GM18858 (cell line): ENCODE measurements at regions not wholly inside any gene's neighbourhood (a gene's known extent, or its start where the extent isn't known, plus 50 kb on each side); places are given as distances from the start of the nearest gene placed in this dataset.
A peak's percentile ranks its signal among the peaks of the same experiment; 100 is the strongest.

Source experiments
- ATAC-seq: cut with Tn5 transposase; IDR thresholded peaks from one replicate; pipeline ENCODE4 v1.9.1; 2021; ENCODE audit not compliant: unreplicated experiment

DNA sequence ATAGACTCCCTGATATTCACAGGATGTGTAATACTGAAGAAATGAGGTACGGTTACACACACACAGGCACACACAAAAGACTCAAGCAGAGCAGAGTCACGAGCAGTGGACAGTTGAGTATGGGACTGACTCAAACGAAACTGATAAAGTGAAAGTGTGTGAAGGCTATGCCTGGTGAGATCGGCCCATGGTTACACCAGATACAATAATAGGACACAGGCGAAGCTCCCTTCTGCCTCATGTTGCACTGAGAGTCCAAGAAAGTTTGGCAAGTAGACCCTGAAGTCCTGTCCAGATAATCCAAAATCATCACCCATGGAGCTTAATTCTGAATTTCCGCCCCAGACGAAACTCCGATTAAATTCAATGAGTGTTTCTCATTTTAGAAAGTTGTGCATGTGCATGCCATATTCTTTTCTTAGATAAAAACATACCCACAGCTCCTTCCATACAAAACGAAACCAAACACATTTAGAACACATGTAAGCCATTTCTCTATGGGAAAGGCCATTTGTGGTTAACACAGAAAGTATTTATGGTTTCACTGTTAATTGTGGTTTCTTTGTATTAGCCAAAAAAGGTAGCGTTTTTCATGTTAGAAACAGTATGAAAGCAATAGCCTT, 567.6 kb downstream of the PLCL1 start:
- ATAC-seq, result peak; percentile 91

GRCh38 chr2:198371329-198371728, 566.9 kb downstream of the PLCL1 start:
- ATAC-seq, result no peak

- ATAC-seq, result no peak
Measured at GRCh38 chr2:198368089-198368488, 563.7 kb downstream of the PLCL1 start.

DNA sequence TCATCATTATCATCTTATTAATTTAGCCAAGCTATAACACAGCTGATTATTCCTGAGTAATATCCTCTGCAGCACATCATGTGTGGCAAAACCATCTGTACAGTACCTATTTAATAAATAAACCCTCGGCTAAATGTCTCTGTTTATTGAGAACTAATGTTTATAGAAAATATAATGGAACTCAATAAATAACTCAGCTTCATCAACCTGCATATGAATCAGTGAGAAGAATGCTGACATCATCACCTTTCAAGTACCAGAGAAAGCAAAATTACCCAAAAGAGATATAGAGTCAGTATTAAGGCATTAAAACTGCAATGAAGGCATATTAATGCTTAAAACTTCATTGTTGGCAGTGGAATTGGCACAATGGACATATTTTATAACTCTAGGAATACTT, 558.3 kb downstream of the PLCL1 start:
- ATAC-seq, result no peak

GRCh38 chr2:198359308-198359707, 554.9 kb downstream of the PLCL1 start:
- ATAC-seq, result no peak

- ATAC-seq, result no peak
Measured at GRCh38 chr2:198356157-198356556, 551.8 kb downstream of the PLCL1 start.

- ATAC-seq, result no peak
Measured at GRCh38 chr2:198351647-198352046, 547.3 kb downstream of the PLCL1 start.

DNA sequence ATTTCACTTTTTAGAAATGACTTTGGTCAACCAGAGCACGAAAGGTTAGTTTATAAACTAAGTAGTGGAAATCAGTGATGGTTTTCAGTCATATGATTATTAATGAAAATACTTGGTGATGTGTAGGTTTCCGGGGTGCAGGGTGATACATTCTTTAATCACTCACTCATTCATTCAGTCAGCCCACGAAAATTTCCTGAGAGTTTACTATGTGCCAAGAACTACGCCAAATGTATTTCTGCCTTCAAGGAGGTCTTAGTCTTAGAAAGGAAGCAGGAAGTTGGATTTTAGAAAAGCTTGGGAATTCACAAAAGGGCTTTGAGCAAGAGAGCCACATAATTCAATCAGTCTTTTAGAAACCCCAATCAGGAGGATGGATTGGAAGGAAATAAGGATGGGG, 543.6 kb downstream of the PLCL1 start:
- ATAC-seq, result no peak

- no peak for ATAC-seq
Measured at GRCh38 chr2:198347349-198347748, 543.0 kb downstream of the PLCL1 start.

- no peak for ATAC-seq
Measured at GRCh38 chr2:198343471-198343870, 539.1 kb downstream of the PLCL1 start.

GRCh38 chr2:198340846-198341245, 536.5 kb downstream of the PLCL1 start:
- ATAC-seq, result no peak

DNA sequence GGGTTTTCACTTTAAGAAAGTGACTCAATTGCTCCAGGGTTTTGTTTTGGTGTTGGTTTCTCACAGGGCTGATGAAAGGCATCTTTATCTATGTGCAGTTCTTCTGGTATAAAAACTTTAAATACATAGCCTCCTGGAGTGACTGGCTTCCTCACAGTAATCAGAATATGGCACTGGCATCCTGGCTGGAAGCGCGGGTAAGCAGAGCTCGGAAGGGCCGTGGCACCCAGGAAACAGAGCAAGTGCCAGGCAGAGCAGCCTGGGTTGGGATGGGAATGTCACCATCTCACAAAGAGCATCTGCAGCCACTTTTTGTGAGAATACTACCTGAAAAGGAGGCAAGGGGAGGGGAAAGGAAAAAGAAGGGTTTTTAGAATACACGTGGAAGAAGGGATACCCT, 534.7 kb downstream of the PLCL1 start:
- ATAC-seq, result no peak

DNA sequence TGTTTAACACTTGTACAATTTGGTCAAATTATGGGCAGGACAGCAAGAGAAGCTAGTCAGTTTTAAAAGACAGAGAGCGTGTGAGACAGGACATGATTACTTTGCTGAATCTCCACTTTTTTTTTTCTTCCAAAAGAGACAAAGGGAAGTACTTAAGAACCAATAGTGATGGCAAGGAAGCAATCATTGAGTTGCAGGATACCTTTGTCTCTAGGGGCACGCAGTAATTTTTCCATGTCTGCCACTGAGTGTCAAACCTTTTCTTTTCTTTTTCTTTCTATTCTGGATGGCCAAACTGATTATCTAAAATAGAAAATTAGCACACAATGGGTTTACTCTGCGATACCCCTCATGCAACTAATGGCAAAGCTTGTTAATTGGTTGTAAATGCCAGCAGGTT, 533.0 kb downstream of the PLCL1 start:
- no peak for ATAC-seq

GRCh38 chr2:198328454-198328853, 524.1 kb downstream of the PLCL1 start:
- no peak for ATAC-seq

DNA sequence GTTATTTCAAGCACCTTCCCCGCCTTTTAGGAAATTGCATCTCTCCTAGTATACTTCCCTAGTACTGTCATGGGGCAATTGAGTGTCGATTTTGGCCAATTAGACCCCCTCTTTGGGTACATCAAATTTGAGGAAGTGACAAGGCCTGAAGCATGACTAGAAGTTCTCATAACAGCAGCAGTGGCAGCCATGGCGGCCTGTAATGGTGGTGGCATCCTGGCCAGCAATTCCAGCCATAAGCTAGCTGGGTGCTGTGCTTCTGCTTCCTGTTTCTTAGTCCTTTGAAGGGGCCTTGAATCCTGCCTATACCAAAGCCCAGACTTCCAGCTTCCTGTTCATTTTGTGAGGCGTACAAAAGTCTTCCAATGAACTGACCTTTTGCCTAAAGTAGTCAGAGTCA, 523.1 kb downstream of the PLCL1 start:
- no peak for ATAC-seq

- ATAC-seq, result no peak
Measured at GRCh38 chr2:198326431-198326830, 522.0 kb downstream of the PLCL1 start.

GRCh38 chr2:198325359-198325758, 521.0 kb downstream of the PLCL1 start:
- ATAC-seq, result no peak

- ATAC-seq, result no peak
Measured at GRCh38 chr2:198324071-198324470, 519.7 kb downstream of the PLCL1 start.

DNA sequence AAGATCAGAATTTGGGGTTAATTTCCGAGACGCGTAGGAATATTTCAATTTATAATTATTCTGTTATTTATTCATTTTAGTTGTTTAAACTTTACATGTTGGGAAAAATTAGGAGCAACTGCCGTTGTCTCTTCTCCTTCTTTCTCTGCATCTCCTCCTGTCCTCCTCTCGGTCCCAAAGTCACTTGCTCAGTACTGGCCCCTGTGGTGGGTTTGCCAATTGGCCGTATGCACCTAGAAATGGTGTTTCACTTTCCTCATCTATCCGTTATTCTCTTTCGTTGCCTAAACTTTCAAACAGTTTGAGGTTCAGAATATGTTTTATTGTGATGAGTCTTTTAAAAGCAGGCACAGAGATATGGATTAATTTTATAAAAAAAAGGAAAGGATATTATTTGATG, 517.9 kb downstream of the PLCL1 start:
- no peak for ATAC-seq

DNA sequence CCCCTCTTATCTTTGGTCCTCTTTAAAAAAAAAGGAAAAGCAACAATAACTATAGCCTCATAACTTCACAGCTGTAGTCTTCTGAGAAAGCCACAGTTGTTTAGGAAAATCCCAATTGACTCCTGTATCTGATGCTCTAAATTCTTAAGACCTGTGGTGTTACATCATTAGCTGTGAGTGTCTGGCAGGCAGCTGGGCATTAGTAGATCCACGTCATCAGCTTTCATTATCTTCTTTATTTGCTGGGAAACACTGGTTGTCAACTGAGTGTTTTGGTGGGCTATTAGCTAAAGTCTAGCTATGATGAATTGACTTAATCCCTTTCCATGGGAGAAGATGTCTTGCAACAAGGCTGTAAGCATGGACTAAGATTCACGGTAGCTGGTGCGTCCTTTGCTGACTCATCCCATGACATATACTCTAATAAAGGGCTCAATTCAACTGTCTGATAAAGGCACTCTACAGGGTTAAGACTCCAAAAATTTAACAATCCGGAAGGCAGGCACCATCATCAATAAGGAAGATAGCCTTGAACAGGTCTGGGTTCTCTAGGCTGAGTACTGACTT, 517.2 kb downstream of the PLCL1 start:
- no peak for ATAC-seq

DNA sequence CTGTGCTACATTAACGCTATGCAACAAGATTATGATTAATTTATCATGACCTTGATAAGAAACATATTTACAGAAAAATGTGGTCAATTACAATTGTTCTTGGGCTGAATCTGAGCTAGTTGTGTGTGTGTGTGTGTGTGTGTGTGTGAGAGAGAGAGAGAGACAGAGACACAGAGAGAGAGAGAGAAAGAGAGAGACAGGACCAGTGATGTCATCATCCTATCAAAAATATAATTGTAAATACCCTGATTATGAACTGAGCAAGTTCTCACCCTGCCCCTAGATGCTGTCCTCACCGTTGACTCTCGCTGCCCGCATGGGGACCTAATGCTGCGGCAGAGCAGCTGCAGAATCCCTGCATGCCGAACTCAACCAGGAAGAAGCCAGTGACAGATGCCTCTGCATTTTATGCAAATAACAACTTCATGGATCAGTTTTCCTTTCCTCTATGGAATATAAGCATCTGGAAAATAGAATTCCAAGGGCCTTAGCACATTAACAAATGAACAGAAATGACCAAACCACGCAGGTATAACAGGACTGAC, 512.5 kb downstream of the PLCL1 start:
- no peak for ATAC-seq

- no peak for ATAC-seq
Measured at GRCh38 chr2:198315791-198316630, 511.6 kb downstream of the PLCL1 start.
